ENCODE measurements at regions not wholly inside any gene's neighbourhood (a gene's known extent, or its start where the extent isn't known, plus 50 kb on each side); places are given as distances from the start of the nearest gene placed in this dataset.
"Not testable (repeated sequence)": the region's sequence is repeated elsewhere in the genome, so short reads cannot be mapped to it uniquely, and the experiment has no call there.

DNA sequence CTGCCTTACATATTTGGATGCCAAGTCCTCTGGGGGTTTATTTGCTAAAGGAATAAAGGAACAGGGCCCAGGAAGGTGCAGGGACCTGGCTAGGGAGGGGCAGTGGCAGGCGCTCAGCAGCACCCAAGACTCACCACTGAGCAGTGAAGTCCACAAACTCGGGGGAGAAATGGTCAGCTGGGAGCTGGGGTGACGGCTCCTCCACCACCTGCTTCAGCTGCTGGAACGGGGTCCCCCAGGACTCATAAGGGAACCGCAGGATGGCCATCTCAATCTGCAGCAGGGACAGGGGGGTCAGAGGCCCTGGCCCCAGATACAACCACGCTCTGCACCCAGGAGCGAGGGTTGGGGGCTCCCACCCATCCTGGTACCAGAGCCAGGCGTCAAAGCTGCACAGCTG is 83.2 kb downstream of the KCNJ18 start:
- TF ChIP-seq CTCF (IDR thresholded peaks at IDR 0.05; ENCODE audit: low read depth, low read length, missing input control); MAX (IDR thresholded peaks at IDR 0.05); FOXA2 (IDR thresholded peaks at IDR 0.05); EGR1 (IDR thresholded peaks at IDR 0.05; ENCODE audit: low read depth in 2 of 2); ATF3 (IDR thresholded peaks at IDR 0.05); JUND (IDR thresholded peaks at IDR 0.05); REST (IDR thresholded peaks at IDR 0.05); NR2F2 (IDR thresholded peaks at IDR 0.05); YY1 (IDR thresholded peaks at IDR 0.05); RAD21 (IDR thresholded peaks at IDR 0.05); GABPA (IDR thresholded peaks at IDR 0.05 in 1 of 2, conservative IDR thresholded peaks at IDR 0.05 in 1 of 2); FOXA1 (IDR thresholded peaks at IDR 0.05); RXRA (IDR thresholded peaks at IDR 0.05); SP1 (IDR thresholded peaks at IDR 0.05): not testable (repeated sequence)

Data from liver (tissue), 3 donors.